HG03139 (cell line): ENCODE measurements at regions not wholly inside any gene's neighbourhood (a gene's known extent, or its start where the extent isn't known, plus 50 kb on each side); places are given as distances from the start of the nearest gene placed in this dataset.
"Not testable (repeated sequence)": the region's sequence is repeated elsewhere in the genome, so short reads cannot be mapped to it uniquely, and the experiment has no call there.

Experiments
- ATAC-seq: cut with Tn5 transposase; IDR thresholded peaks from one replicate; pipeline ENCODE4 v1.9.1; 2021; ENCODE audit not compliant: unreplicated experiment

DNA sequence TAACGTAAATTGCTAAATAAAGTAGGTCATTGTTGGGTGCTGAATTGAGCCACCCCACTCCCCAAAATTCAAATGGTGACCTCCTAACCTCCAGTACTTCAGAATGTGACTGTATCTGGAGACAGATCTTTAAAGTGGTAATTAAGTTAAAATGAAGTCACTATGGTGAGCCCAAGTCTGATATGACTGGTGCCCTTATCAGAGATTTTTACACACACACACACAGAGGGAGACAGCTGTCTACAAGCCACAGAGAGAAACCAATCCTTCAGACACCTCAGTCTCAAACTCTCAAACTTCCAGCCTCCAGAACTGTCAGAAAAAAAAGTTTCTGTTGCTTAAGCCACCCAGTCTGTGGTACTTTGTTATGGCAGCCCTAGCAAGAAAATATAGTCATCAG lies 879.2 kb upstream of the INTU start:
- no peak for ATAC-seq

- no peak for ATAC-seq
Measured at GRCh38 chr4:126755506-126755905, 877.3 kb upstream of the INTU start.

DNA sequence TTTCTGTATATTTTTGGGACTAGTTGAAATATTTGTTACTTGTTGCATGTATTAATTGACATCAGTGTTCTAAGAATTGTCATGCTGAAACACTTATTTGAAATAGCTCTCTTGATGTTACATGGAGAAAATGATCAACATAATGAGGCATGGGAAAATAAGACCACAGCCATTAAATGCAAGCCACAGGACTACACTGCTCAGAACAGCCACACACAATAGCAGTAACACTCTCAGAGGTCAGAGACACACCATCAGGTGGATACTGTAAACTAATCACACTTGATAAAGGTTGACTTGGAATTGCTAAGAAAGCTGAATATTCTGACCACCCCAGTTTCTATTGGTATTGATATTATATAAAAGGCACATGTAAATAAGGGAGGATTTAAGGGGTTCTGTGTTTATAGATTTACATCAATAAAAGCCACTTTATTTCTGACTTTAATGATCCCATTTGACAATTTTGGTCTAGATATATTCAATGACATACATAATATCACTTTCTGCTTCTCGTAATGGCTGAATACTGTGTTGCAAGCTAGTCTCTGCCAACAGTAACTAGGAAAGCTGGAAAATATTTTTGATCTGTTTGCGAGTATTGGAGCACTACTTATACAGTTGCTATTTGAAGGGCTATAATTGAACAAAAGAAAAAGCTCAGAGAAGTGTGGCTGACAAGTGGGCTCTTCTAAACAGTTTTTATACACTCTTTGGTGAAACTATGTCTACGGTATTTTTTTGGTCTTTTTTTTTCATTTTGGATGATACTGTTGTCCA lies 876.5 kb upstream of the INTU start:
- ATAC-seq: no peak

GRCh38 chr4:126757219-126757618 lies 875.5 kb upstream of the INTU start:
- no peak for ATAC-seq

DNA sequence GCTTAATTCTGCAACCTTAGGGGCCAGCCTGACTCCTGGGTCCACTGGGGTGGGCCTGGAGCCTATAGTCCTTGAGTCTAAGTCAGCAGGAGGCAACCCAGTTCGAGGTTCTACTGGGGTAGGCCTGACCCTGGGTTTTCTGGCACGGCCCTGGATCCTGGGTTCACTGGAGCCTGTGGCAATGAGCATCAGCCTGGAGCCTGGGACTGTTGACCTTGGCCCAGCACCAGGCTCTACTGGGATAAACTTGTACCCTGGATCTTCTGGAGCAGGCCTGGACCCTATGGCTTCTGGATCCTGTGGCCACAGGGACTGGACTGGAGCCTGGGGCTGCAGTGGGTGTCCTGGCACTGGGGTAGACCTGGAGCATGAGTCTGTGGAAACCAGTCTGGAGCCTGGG lies 874.3 kb upstream of the INTU start:
- no peak for ATAC-seq

DNA sequence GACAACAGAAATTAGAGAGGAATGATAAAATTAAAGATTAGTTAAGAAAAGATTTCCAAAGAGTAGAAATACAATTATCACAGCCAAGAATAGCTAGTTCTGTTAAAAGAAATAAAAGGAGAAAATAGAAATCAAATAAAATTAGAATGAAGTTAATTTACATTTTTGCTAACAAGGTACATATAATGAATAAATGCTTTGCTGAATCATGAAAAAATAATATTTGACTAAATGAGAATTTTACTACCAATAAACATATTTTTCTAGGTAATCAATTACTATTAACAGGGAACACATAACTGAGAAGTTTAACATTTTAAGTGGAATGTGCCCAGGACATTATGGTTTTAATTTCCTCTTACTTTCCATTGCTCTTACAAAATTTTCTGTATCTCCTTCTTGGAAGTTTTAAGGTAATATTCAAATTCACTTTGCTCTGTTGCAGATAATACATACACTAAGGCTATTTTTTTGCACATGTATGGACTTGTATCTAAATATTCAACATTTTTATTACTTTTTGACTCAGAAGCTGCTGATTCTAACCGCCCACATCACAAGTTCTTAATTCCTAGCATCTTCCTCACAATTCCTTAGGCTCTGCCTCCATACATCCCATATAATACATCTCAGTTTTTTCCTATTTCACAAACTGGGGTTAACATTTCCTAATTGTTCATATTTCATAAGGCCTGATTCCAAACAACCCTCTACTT lies 870.7 kb upstream of the INTU start:
- no peak for ATAC-seq

DNA sequence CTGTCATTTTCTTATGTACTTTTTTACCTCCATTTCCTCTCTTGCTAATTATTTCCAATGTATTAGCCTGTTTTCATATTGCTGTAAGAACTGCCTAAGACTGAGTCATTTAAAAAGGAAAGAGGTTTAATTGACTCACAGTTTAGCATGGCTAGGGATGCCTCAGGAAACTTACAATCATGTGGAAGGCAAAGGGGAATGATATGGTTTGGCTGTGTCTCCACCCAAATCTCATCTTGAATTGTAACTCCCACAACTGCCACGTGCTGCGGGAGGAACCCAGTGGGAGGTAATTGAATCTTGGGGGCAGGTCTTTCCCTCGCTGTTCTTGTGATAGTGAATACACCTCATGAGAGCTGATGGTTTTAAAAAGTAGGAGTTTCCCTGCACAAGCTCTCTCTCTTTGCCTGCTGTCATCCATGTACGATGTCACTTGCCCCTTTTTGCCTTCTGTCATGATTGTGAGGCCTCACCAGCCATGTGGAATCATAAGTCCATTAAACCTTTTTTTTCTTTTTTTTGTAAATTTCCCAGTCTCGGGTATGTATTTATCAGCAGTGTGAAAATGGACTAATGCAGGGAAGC lies 870.0 kb upstream of the INTU start:
- no peak for ATAC-seq

- ATAC-seq: no peak
Measured at GRCh38 chr4:126766241-126766640, 866.5 kb upstream of the INTU start.

- no peak for ATAC-seq
Measured at GRCh38 chr4:126768338-126768737, 864.4 kb upstream of the INTU start.

DNA sequence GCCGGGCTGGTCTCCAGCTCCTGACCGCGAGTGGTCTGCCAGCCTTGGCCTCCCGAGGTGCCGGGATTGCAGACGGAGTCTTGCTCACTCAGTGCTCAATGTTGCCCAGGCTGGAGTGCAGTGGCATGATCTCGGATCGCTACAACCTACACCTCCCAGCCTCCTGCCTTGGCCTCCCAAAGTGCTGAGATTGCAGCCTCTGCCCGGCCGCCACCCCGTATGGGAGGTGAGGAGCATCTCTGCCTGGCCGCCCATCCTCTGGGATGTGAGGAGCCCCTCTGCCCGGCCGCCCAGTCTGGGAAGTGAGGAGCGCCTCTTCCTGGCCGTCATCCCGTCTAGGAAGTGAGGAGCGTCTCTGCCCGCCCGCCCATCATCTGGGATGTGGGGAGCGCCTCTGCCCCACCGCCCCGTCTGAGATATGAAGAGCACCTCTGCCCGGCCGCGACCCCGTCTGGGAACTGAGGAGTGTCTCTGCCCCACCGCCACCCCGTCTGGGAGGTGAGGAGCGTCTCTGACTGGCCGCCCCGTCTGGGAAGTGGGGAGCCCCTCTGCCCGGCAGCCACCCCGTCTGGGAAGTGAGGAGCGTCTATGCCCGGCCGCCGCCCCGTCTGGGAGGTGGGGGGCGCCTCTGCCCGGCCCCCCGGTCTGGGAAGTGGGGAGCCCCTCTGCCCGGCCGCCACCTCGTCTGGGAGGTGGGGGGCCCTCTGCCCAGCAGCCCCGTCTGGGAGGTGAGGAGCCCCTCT lies 861.8 kb upstream of the INTU start:
- not testable (repeated sequence) for ATAC-seq

GRCh38 chr4:126771618-126772017 lies 861.1 kb upstream of the INTU start:
- not testable (repeated sequence) for ATAC-seq

- ATAC-seq: no peak
Measured at GRCh38 chr4:126772662-126773061, 860.1 kb upstream of the INTU start.

DNA sequence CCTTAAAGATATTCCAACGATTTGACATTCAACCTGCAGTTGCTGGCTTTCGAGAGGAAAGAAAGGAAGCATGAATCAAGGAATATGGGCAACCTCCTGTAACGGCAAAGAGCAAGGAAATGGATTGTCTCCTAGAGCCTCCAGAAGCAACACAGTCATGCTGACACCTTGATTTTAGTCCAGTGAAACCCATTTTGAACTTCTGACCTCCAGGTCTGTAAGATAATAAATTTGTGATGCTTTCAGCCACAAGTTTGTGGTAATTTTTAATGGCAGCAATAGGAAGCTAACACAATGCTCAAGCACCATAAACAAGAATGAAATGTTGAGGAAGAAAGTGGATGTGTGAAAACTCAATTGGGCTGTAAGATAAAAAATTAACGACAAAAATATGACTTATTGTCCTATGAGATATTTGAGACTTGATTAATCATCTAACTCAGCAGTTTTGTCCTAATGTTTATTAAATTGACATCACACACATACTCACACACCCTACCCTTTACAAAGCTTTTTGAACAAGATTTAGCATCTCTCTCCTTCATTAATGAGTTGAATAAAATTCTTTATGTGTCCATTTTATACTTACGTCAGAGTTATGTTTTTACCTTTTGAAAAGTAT lies 857.2 kb upstream of the INTU start:
- no peak for ATAC-seq

- no peak for ATAC-seq
Measured at GRCh38 chr4:126776361-126776760, 856.4 kb upstream of the INTU start.

DNA sequence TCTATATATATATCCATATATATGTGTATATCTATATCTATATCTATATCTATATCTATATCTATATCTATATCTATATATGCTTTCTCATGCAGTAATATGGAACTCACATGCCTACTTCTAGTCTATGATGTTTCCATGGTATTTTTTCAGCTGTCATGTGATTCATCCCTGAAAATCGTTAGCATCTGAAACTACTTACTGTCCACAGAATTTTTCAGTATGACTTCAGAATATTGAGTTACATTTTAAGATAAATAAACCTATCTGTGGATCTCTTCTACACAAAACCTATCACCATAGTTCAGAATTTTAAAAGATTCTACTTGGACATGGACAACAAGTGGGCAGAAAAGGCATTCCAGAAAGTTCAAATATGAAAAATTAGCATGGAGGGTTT lies 855.1 kb upstream of the INTU start:
- no peak for ATAC-seq

DNA sequence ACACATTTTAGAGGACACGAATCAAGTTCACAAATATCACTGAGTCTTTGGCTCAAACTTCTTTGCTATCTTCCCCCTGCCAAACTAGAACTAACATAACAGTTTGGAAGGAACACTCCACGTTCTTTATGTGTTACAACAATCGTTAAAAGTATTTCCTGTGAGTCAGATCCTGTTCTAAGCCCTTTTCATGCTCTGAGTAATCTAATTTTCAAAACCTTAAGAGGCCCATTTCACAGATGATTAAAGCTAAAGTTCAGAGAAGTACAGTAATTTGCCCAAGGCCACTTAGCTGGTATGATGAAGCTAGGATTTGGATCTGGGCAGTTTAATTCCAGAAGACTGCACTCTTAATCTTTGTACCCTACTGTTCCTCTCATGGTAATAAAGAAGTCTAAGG lies 854.4 kb upstream of the INTU start:
- no peak for ATAC-seq

GRCh38 chr4:126779001-126779400 lies 853.8 kb upstream of the INTU start:
- no peak for ATAC-seq

- no peak for ATAC-seq
Measured at GRCh38 chr4:126779436-126780166, 853.2 kb upstream of the INTU start.

DNA sequence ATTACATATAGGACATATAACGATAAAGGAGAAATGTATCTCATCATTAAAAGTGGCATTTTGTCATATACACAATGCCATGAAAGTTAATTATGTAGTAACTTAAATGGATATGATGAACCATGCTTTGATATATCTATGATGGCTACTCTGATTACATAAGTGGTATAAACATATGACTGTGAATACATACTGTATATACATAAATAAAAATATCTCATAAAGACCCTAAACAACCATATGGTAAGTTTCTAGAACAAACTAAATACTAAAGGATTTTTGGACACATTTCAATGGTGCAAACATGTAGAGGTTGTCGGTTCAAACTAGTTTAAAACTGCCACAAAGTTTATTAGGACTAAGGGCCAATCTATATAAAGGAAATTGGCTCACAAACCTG lies 849.6 kb upstream of the INTU start:
- ATAC-seq: no peak

- no peak for ATAC-seq
Measured at GRCh38 chr4:126784966-126785580, 847.7 kb upstream of the INTU start.
